ENCODE measurements at regions not wholly inside any gene's neighbourhood (a gene's known extent, or its start where the extent isn't known, plus 50 kb on each side); places are given as distances from the start of the nearest gene placed in this dataset.

GRCh38 chr2:23020659-23021058 is 364.3 kb upstream of the KLHL29 start:
- CTCF ChIA-PET = no interaction called here
- Mint-ChIP-seq H3K27me3 (ENCODE audit: low read depth) (0 out of 2 replicates have a peak, but pooled peaks cover 3% of the 10 kb centered on the region), H3K9me3 (no peaks in the 10 kb centered on the region), H3K4me3 (no peak overlapping the region), H3K4me1 (peaks cover 22% of the 10 kb centered on the region), H3K27ac (no peak overlapping the region), H3K36me3 (no peaks in the 10 kb centered on the region)
- POLR2A ChIA-PET = no interaction called here
- no peak for DNase-seq (ENCODE audit: low spot score)
- TF ChIP-seq USF2 (CRISPR knock-in tag; IDR thresholded peaks at IDR 0.05) (no peak), ZNF138 (CRISPR knock-in tag; conservative IDR thresholded peaks at IDR 0.05) (no peak), ZNF423 (CRISPR knock-in tag; IDR thresholded peaks at IDR 0.05) (no peak), SOX15 (CRISPR knock-in tag; IDR thresholded peaks at IDR 0.05) (no peak), TCF7 (CRISPR knock-in tag; IDR thresholded peaks at IDR 0.05; ENCODE audit: low read depth) (no peak), GRHL2 (CRISPR knock-in tag; IDR thresholded peaks at IDR 0.05; ENCODE audit: insufficient replicate concordance, severe bottlenecking) (no peak)
- no peak for ATAC-seq

GRCh38 chr2:23021311-23022120 is 363.5 kb upstream of the KLHL29 start:
- ChIA-PET CTCF (no interaction called here), POLR2A (no interaction called here)
- H3K27ac Mint-ChIP-seq = no peak overlapping the region
- TF ChIP-seq ZNF232 (CRISPR knock-in tag; IDR thresholded peaks at IDR 0.05) (no peak), ZNF512 (CRISPR knock-in tag; IDR thresholded peaks at IDR 0.05; ENCODE audit: borderline replicate concordance) (no peak), CBFB (CRISPR knock-in tag; IDR thresholded peaks at IDR 0.05; ENCODE audit: low read depth) (no peak), ZNF425 (CRISPR knock-in tag; conservative IDR thresholded peaks at IDR 0.05) (no peak), ZNF138 (CRISPR knock-in tag; conservative IDR thresholded peaks at IDR 0.05) (no peak), ZNF671 (CRISPR knock-in tag; IDR thresholded peaks at IDR 0.05) (no peak), IRF1 (CRISPR knock-in tag; IDR thresholded peaks at IDR 0.05) (no peak), OVOL2 (CRISPR knock-in tag; IDR thresholded peaks at IDR 0.05; ENCODE audit: borderline replicate concordance) (no peak)
- ATAC-seq (no peak), DNase-seq (ENCODE audit: low spot score) (no peak)
- no peaks in the 10 kb centered on the region for H3K9me3 Mint-ChIP-seq
- H3K4me1 Mint-ChIP-seq = peaks cover 17% of the 10 kb centered on the region
- no peak overlapping the region for H3K4me3 Mint-ChIP-seq
- H3K27me3 Mint-ChIP-seq (ENCODE audit: low read depth) = 0 out of 2 replicates have a peak, but pooled peaks cover 3% of the 10 kb centered on the region
- H3K36me3 Mint-ChIP-seq = no peaks in the 10 kb centered on the region

GRCh38 chr2:23023722-23024121 is 361.3 kb upstream of the KLHL29 start:
- no peak overlapping the region for H3K27ac Mint-ChIP-seq
- POLR2A ChIA-PET = no interaction called here
- no peak overlapping the region for H3K4me3 Mint-ChIP-seq
- no peaks in the 10 kb centered on the region for H3K36me3 Mint-ChIP-seq
- H3K27me3 Mint-ChIP-seq (ENCODE audit: low read depth) = 0 out of 2 replicates have a peak, but pooled peaks cover 3% of the 10 kb centered on the region
- no peak for ATAC-seq
- CTCF ChIA-PET = no interaction called here
- DNase-seq (ENCODE audit: low spot score) = no peak
- no peaks in the 10 kb centered on the region for H3K9me3 Mint-ChIP-seq
- H3K4me1 Mint-ChIP-seq = peaks cover 28% of the 10 kb centered on the region
- TF ChIP-seq GRHL2 (CRISPR knock-in tag; IDR thresholded peaks at IDR 0.05; ENCODE audit: insufficient replicate concordance, severe bottlenecking) = no peak
- TF ChIP-seq MYBL2 (CRISPR knock-in tag; IDR thresholded peaks at IDR 0.05) = no peak
- TF ChIP-seq ZNF512 (CRISPR knock-in tag; IDR thresholded peaks at IDR 0.05; ENCODE audit: borderline replicate concordance) = no peak
- no peak for TF ChIP-seq ZNF423 (CRISPR knock-in tag; IDR thresholded peaks at IDR 0.05)
- TF ChIP-seq E2F4 (CRISPR knock-in tag; IDR thresholded peaks at IDR 0.05; ENCODE audit: borderline replicate concordance, low read depth) = no peak
- TF ChIP-seq SP1 (CRISPR knock-in tag; conservative IDR thresholded peaks at IDR 0.05) = no peak
- no peak for TF ChIP-seq ZBTB43 (CRISPR knock-in tag; IDR thresholded peaks at IDR 0.05)
- no peak for TF ChIP-seq ATF6 (CRISPR knock-in tag; IDR thresholded peaks at IDR 0.05)
- TF ChIP-seq ATF1 (CRISPR knock-in tag; IDR thresholded peaks at IDR 0.05) = no peak

All from WTC11 (cell line).